BE2C (cell line): ENCODE measurements at regions not wholly inside any gene's neighbourhood (a gene's known extent, or its start where the extent isn't known, plus 50 kb on each side); places are given as distances from the start of the nearest gene placed in this dataset.

ENCODE experiments used
- DNase-seq: peaks from one replicate; pipeline ENCODE4 v3.0.0-alpha.2; 2020
- H3K27me3 ChIP-seq: fragments of 250-450 bp; sonication (Bioruptor Pico); 2 replicates; pipeline ENCODE4 v1.5.1; 2020; ENCODE audit warnings: mild to moderate bottlenecking
- H3K36me3 ChIP-seq: fragments of 250-450 bp; sonication (Bioruptor Pico); 2 replicates; pipeline ENCODE4 v1.5.1; 2020; ENCODE audit warnings: mild to moderate bottlenecking
- H3K4me1 ChIP-seq: fragments of 250-450 bp; sonication (Bioruptor Pico); 2 replicates; pipeline ENCODE4 v1.5.1; 2020
- H3K4me3 ChIP-seq: 2 replicates; pipeline ENCODE4 v1.5.1; 2011; ENCODE audit warnings: low read depth, low read length
- H3K9me3 ChIP-seq: fragments of 250-450 bp; sonication (Bioruptor Pico); 2 replicates; pipeline ENCODE4 v1.5.1; 2020
- TF ChIP-seq, protein P1 (sequence below): IDR thresholded peaks from 2 replicates; pipeline ENCODE4 v1.5.1; 2012; ENCODE audit warnings: mild to moderate bottlenecking, low read depth, low read length

DNA sequence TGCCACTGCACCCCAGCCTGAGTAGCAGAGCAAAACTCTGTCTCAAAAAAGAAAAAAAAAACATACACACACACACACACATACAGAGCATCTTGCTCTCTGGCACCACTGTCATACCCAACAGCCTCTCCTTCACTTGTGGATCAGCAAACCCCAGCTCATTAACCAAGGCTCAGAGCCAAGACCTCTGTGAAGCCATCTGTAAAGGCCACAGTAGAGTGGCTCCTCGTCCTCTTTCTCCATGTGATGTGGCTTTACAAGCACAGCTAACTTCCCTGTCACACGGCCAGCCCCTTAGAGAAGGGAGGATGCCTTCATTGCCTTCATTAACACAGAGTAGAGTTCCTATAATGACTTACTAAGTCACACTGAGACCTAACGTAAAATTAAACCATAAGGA lies 62.7 kb upstream of the LSM14A start:
- Histone ChIP-seq H3K36me3 (no peaks in the 10 kb centered on the region), H3K4me1 (no peaks in the 10 kb centered on the region), H3K4me3 (no peak overlapping the region), H3K9me3 (no peaks in the 10 kb centered on the region), H3K27me3 (no peaks in the 10 kb centered on the region)
- TF ChIP-seq, protein P1, sequence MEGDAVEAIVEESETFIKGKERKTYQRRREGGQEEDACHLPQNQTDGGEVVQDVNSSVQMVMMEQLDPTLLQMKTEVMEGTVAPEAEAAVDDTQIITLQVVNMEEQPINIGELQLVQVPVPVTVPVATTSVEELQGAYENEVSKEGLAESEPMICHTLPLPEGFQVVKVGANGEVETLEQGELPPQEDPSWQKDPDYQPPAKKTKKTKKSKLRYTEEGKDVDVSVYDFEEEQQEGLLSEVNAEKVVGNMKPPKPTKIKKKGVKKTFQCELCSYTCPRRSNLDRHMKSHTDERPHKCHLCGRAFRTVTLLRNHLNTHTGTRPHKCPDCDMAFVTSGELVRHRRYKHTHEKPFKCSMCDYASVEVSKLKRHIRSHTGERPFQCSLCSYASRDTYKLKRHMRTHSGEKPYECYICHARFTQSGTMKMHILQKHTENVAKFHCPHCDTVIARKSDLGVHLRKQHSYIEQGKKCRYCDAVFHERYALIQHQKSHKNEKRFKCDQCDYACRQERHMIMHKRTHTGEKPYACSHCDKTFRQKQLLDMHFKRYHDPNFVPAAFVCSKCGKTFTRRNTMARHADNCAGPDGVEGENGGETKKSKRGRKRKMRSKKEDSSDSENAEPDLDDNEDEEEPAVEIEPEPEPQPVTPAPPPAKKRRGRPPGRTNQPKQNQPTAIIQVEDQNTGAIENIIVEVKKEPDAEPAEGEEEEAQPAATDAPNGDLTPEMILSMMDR, result no peak
- no peak for DNase-seq

DNA sequence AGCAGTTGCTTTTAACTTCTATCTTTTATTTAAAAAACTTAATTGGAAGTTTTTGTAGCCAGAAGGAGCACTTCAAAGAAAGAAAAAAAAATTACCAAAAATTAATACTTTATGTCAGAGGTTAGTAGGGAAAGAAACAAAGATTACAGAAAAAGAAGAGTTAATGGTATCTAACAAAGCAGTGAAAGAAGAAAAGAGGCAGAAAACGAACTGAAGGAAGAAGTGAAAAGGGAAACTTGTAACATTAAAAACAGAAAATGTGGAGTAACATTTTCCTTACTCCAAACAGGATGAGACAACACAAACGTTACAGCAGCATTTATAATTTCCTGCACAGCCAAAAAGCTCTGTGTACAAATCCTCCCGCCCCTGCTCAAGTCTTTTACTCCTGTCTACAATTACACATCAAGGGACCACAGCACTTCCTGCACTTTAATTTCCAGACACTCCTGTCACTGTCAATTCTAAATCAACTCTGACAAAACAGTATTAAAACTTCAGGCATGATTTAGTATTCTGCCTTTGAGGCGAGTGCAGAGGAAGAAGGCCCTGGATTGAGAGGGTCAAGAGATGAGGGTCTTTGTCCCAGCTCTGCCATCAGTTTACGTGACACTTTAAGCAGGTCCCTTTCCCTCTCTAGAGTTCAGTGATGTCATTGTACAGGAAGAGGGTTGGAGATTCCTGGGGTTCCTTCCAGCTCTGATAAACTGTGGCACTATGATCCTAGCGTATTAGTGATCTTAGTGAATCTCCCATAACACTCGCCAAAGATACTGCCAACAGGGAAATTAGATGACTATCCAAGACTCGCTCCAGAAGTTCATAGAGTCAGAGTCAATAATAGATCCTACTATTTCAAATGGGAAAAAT lies 53.2 kb upstream of the LSM14A start:
- Histone ChIP-seq H3K9me3 (no peaks in the 10 kb centered on the region), H3K27me3 (peaks cover 5% of the 10 kb centered on the region; the same call in 1 of the 2 replicates), H3K4me3 (no peak overlapping the region), H3K4me1 (no peaks in the 10 kb centered on the region), H3K36me3 (no peaks in the 10 kb centered on the region)
- TF ChIP-seq, protein P1, result no peak
- no peak for DNase-seq

DNA sequence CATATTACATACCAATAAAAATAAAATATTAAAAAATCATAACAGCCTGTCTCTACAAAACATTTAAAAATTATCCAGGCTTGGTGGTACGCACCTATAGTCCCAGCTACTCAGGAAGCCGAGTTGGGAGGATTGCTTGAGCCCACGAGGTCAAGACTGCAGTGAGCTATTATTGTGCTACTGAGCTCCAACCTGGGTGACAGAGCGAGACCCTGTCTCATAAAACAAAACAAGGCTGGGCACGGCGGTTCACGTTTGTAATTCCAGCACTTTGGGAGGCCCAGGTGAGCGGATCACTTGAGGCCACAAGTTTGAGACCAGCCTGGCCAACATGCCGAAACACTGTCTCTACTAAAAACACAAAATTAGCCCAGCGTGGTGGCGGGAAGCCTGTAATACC lies 52.2 kb upstream of the LSM14A start:
- Histone ChIP-seq H3K4me3 (no peak overlapping the region), H3K9me3 (no peaks in the 10 kb centered on the region), H3K27me3 (peaks cover 5% of the 10 kb centered on the region; the same call in 1 of the 2 replicates), H3K4me1 (no peaks in the 10 kb centered on the region), H3K36me3 (no peaks in the 10 kb centered on the region)
- TF ChIP-seq, protein P1, result no peak
- no peak for DNase-seq

DNA sequence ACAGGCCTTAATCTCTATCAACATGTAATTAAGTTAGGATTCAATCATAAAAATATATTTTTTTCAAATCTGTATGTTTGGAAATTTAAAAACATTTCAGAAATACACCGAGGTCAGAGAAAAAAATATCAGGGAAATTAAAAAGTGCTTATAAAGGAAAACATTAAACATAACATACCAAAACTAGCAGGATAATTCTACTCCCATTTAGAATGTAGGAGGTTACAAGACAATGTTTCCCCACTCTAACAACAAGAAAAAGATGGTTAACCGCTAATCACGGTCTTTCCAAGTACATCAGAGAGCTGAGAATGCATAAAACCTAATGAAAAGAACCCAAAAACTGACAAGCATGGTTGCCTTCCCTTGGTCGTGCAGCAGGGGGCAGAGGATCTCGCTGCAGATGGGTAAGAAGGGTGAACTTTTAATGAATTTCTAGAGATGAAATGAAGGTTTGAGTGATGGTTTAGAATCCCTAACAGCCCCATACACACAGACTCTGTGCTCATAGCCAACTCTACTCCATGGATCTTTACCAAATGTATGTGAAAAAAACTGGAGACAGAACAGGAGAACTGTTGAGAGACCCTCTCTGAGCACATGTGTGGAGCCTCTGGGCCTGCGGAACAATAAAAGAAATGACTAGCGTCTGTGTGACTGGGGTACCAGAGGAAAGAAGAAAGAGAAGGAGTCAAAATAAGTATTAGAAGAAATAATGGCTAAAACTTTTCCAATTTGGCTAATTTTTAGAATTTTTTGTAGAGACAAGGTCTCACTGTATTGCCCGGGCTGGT lies 51.3 kb upstream of the LSM14A start:
- peak; percentile 40 for DNase-seq
- Histone ChIP-seq H3K4me3 (no peak overlapping the region), H3K36me3 (no peaks in the 10 kb centered on the region), H3K27me3 (0 out of 2 replicates have a peak, but pooled peaks cover 5% of the 10 kb centered on the region), H3K9me3 (no peaks in the 10 kb centered on the region), H3K4me1 (no peaks in the 10 kb centered on the region)
- TF ChIP-seq, protein P1, result peak; percentile 86
